Uterus (tissue), 2 donors: ENCODE measurements at regions not wholly inside any gene's neighbourhood (a gene's known extent, or its start where the extent isn't known, plus 50 kb on each side); places are given as distances from the start of the nearest gene placed in this dataset.

Experiments
- CTCF ChIP-seq, 4 experiments: fragments of 200-600 bp in 2 of 4; fragments of 450-650 bp in 2 of 4; sonication (generic) in 2 of 4; IDR thresholded peaks; one replicate each; pipeline ENCODE4 v1.5.1; 2016 to 2019; ENCODE audit warnings: antibody characterized with exemption in 4 of 4, mild to moderate bottlenecking in 2 of 4, moderate library complexity in 1 of 4
- POLR2A ChIP-seq, 2 donors: fragments of 450-650 bp; IDR thresholded peaks; one replicate each; pipeline ENCODE4 v1.6.1; 2016; ENCODE audit warnings: antibody characterized with exemption in 2 of 2, mild to moderate bottlenecking in 1 of 2, moderate library complexity in 1 of 2

GRCh38 chr4:180449395-180449956, 1793.7 kb upstream of the TENM3 start:
- TF ChIP-seq CTCF (IDR thresholded peaks at IDR 0.05) (no peak), POLR2A (IDR thresholded peaks at IDR 0.05) (no peak)
